NCI-H1092 treated with DMSO at 0.1 percent for 48 hours (cell line): ENCODE measurements at regions not wholly inside any gene's neighbourhood (a gene's known extent, or its start where the extent isn't known, plus 50 kb on each side); places are given as distances from the start of the nearest gene placed in this dataset.
"Not testable (repeated sequence)": the region's sequence is repeated elsewhere in the genome, so short reads cannot be mapped to it uniquely, and the experiment has no call there.

Experiments used
- DNase-seq: peaks from one replicate; lab custom pipeline; 2025; lab: John Stamatoyannopoulos, UW

GRCh38 chrX:16067886-16068515 lies 55.4 kb upstream of the GRPR start:
- no peak for DNase-seq

DNA sequence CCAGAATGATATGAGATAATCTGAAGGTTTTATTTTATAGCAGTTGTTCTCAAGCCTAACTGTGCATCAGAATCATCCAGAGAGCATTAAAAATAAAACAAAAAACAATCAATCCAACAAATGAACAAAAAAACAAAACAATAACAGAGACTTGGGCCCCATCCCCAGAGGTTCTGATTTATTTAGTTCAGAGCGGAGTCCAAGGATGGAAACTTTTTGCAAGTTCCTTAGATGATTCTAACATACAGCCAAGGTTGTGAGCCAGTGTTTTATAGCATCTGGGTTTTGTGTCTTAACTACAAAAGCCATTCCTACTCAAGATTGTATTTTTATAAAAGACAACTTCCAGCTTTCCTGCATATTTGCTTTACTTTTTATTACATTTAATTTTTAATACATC lies 59.4 kb upstream of the GRPR start:
- no peak for DNase-seq

GRCh38 chrX:16063141-16063540 lies 60.2 kb upstream of the GRPR start:
- DNase-seq: no peak

DNA sequence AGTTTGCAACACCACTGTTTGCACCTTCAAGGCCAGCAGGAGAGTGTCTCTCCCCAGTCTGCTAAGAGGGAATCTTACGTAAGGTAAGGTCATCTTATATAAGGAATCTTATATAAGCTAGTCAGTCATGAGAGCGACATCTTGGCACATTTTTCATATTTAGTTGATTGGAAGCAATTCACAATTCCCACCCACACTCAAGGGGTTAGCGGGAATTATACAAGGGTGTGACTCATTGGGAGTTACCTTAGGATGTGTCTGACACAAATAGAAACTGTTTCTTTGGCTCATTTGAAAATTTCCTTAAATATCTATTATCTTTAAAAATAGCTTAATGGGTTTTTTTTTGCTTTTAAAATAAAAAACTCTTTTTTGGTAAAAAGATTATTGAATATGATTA lies 62.1 kb upstream of the GRPR start:
- no peak for DNase-seq

- DNase-seq: no peak
These were observed 63.1 kb upstream of the GRPR start for GRCh38 chrX:16060252-16060651.

DNA sequence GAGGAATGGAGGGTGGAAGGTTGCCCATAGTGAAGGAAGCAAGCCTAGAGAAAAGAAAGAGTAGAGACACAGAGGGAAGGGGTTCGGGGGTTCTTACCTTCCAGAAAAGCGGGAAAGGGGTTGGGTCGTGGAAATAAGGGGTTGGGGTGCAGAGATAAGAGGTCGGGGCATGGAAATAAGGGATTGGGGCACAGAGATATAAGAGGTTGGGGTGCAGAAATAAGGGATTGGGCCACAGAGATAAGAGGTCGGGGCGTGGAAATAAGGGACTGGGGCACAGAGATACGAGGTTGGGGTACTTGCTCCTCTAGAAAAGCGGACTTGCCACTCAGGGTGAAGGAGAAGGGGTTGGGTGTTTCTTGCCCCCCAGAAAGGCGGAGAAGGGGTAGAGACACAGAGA lies 74.2 kb upstream of the GRPR start:
- DNase-seq: not testable (repeated sequence)

- DNase-seq: no peak
These were observed 80.4 kb upstream of the GRPR start for GRCh38 chrX:16042980-16043379.

DNA sequence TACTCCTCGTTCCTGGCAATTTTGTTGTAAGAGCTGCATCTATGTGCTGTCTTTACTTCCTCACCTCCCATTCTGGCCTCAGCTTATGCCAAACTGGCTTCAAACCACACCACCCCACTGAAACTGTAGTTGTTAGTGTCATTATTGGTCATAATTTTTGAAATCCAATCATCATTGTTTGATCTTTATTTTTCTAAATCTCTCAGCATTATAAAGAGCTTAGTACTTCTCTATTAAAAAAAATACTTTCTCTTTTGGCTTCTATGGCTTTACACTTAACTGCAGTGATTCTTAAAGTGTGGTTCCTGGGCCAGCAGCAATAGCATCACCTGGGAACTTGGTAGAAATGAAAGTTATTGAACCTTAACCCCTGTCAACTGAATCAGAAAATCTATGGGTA lies 83.5 kb upstream of the GRPR start:
- no peak for DNase-seq

DNA sequence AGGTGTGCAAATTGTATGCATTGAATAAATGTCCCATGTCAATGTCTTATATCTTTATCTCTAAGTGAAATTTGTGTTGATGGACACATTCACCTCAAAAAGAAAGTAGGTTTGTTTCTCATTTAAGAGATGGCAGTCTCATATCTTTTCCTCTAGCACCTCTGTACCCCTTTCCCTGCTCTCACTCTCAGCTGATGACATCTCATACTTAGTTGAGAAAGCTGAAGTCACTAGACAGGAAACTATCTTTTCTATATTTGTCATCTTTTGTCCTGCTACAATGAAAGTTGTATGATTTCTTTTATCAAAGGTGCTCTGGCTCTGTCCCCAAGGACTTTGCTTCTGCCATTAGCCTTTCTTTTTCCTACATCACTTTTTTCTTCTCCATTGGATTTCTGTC lies 84.0 kb upstream of the GRPR start:
- no peak for DNase-seq

- no peak for DNase-seq
These were observed 90.0 kb upstream of the GRPR start for GRCh38 chrX:16033331-16033730.

DNA sequence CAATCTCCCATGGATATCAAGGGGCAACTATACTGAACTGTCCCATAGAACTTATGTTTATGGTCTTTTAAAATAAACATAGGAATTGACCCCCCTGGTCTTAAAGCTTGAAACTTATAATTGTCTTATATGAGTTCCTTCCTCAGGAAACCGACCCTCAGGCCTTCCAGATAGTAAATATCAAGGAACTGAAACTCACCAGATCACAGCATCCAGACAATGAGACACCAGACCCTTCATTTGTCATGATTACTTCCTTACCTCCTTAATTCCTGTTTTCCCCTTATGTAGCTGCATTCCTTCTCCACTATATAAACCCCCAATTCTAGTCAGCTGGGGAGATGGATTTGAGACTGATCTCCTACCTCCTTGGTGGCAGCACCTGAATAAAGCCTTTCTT lies 94.8 kb upstream of the GRPR start:
- DNase-seq: no peak

DNA sequence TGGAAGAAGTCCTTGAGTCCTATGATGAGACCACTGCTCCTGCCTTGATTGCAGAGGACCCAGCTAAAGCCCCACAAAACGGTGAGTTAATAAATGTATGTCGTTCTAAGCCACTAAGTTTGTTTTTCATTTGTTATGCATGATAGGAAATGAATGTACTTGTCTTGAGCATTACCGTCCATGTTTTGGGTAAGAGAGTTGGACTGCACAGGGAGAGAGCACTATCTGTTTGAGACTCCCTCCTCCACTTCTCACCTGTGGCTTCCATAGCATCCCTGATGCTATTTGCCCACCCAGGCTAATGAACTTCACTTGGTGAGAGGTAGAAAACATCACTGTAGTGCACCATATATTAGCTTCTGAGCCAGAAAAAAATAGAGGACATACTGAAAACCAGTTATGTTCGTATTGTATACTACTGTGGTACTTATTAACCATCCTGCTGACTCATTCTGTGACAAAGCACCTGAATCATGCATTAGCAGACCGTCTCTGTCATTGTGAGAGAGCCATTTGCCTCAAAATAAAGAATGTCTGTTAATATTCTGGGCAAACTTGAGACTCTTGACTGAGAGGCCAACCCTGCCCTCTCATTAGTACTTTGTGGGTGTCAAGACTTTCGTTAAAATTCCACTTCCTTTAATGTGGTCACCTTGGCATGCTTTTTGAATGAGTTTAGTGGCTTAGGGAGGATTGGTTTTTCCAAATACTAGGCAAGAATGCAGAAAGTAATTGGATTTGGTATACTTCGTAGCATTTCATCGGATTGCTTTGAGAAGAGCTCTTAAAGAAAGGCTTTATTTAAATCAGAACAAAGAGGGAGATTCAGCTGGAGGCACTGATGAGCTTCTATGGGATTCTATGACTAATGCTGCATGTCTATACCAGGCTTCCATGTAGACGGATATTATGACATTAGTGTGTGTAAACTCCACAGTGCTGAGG lies 99.3 kb upstream of the GRPR start:
- no peak for DNase-seq

- DNase-seq: no peak
These were observed 100.7 kb upstream of the GRPR start for GRCh38 chrX:16022580-16023200.

- peak; percentile 66 for DNase-seq
These were observed 105.1 kb upstream of the GRPR start for GRCh38 chrX:16018291-16018690.

- DNase-seq: no peak
These were observed 109.2 kb upstream of the GRPR start for GRCh38 chrX:16014171-16014570.

GRCh38 chrX:16012250-16012649 lies 111.1 kb upstream of the GRPR start:
- no peak for DNase-seq

GRCh38 chrX:16005917-16006316 lies 117.4 kb upstream of the GRPR start:
- DNase-seq: no peak

DNA sequence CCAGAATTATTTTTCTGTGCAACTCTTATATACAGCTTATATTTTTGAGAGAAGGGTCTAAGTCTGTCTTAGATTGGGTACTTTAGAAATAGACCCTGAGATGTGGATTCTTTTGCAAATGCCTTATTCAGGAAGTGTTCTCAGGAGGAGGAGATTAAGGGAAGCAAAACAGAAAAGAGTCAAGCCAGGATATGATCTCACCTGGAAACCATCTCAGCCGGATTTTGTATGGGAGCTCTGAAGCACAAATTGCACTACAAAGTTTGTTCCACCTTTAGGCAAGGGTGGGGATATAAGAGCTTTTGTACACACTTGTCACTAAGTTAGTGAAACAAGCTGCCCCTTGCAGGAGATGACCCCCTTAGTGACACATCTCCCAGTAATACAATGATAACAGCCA lies 121.2 kb upstream of the GRPR start:
- DNase-seq: no peak

DNA sequence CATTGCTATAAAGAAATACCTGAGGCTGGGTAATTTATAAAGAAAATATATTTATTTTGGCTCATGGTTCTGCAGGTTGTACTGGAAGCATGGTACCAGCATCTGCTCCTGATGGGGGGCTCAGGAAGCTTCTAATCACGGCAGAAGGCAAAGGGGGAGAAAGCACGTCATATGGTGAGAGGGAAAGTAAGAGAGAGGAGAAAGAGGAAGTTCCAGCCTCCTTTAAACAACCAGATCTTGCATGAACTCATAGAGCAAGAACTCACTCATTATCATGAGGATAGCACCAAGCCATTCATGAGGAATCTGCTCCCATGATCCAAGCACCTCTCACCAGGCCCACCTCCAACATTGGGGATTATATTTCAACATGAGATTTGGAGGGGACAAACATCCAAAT lies 125.0 kb upstream of the GRPR start:
- no peak for DNase-seq

DNA sequence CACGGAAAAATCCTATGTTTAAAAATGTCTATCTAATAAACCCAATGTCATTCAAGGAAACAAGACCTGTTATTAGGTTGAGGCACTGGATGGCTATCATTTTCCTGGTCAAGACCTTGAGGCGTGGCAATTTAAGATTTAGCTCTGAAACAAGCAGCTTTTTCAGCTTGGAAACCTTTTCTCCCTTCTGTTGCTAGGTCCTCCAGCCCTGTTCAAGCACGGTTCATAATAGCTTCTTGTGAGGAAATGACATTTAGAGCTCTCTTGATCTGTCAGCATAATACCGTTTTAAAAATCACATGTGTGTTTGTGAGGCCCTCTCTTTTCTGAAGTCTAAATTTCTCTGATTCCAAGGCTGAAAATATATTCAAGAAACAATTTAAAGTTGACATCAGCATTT lies 133.6 kb upstream of the GRPR start:
- DNase-seq: no peak

- DNase-seq: no peak
These were observed 134.3 kb upstream of the AP1S2 start for GRCh38 chrX:15988661-15989603.

GRCh38 chrX:15985937-15986336 lies 131.3 kb upstream of the AP1S2 start:
- no peak for DNase-seq
